H1 (cell line): ENCODE measurements at regions not wholly inside any gene's neighbourhood (a gene's known extent, or its start where the extent isn't known, plus 50 kb on each side); places are given as distances from the start of the nearest gene placed in this dataset.

ENCODE experiments used
- CTCF ChIA-PET: fragments of 300-600 bp; sonication (Branson Sonifier 250); formaldehyde crosslinking; loops from one replicate; lab custom pipeline; 2021; ENCODE audit not compliant: partially characterized antibody; lab: Charles Lee
- POLR2A ChIA-PET: fragments of 300-600 bp; sonication (Branson Sonifier 250); formaldehyde crosslinking; loops from one replicate; lab custom pipeline; 2021; ENCODE audit warnings: inconsistent platforms; ENCODE audit not compliant: partially characterized antibody; lab: Charles Lee
- DNase-seq, 2 experiments: peaks; one replicate each; pipeline versions ENCODE4 v3.0.0 to v3.0.0-alpha.2; 2010 to 2022; ENCODE audit warnings: low spot score in 2 of 2, low read depth in 1 of 2, mixed read lengths in 1 of 2
- FAIRE-seq: peaks from 2 replicates; lab custom pipeline; 2011; peaks lifted over from hg19 to GRCh38; lab: Jason Lieb, UNC
- H2AFZ ChIP-seq: 2 replicates; pipeline ENCODE4 v1.8.1; 2012; ENCODE audit warnings: low read length, inconsistent platforms
- H2AK5ac ChIP-seq: 2 replicates; pipeline ENCODE4 v1.6.1; 2013; ENCODE audit warnings: low read depth, low read length
- H2BK120ac ChIP-seq: replicated peaks from 2 replicates; pipeline ENCODE3; 2013; ENCODE audit warnings: low read depth, low read length, inconsistent platforms
- H2BK12ac ChIP-seq: 2 replicates; pipeline ENCODE4 v1.6.1; 2013; ENCODE audit warnings: low read depth, low read length
- H2BK15ac ChIP-seq: 2 replicates; pipeline ENCODE4 v1.6.1; 2013; ENCODE audit warnings: low read length
- H2BK20ac ChIP-seq: 2 replicates; pipeline ENCODE4 v1.6.1; 2013; ENCODE audit warnings: low read length
- H2BK5ac ChIP-seq: 2 replicates; pipeline ENCODE4 v1.6.1; 2013; ENCODE audit warnings: low read depth, low read length
- H3K14ac ChIP-seq: 2 replicates; pipeline ENCODE4 v1.6.1; 2013; ENCODE audit warnings: inconsistent platforms; ENCODE audit not compliant: insufficient read length
- H3K18ac ChIP-seq: 2 replicates; pipeline ENCODE4 v1.6.1; 2013; ENCODE audit warnings: low read length; ENCODE audit errors: extremely low read depth
- H3K23ac ChIP-seq: 2 replicates; pipeline ENCODE4 v1.6.1; 2013; ENCODE audit warnings: inconsistent platforms; ENCODE audit not compliant: insufficient read length
- H3K23me2 ChIP-seq: 2 replicates; pipeline ENCODE4 v1.6.1; 2013; ENCODE audit warnings: low read depth, low read length
- H3K27ac ChIP-seq: 2 replicates; pipeline ENCODE4 v1.6.1; 2011; ENCODE audit warnings: low read depth, low read length, inconsistent platforms
- H3K27me3 ChIP-seq, 4 experiments: replicated peaks in 1 of 4; 1 replicate in 1 of 4; 2 replicates in 3 of 4; pipeline versions ENCODE4 v1.6.1 to v1.8.1; 2011 to 2013; ENCODE audit warnings: low read length in 3 of 4, mild to moderate bottlenecking in 3 of 4, inconsistent platforms in 2 of 4, mixed read lengths in 2 of 4, moderate library complexity in 1 of 4; ENCODE audit not compliant: control insufficient read depth in 3 of 4, insufficient read depth in 3 of 4; ENCODE audit errors: extremely low read depth in 1 of 4
- H3K36me3 ChIP-seq, 4 experiments: 2 replicates each; pipeline versions ENCODE4 v1.6.1 to v1.8.1; 2011 to 2013; ENCODE audit warnings: mild to moderate bottlenecking in 4 of 4, low read length in 3 of 4, moderate library complexity in 2 of 4, control low read depth in 1 of 4, inconsistent platforms in 1 of 4; ENCODE audit not compliant: insufficient read depth in 4 of 4, control insufficient read depth in 2 of 4
- H3K4ac ChIP-seq: replicated peaks from 2 replicates; pipeline ENCODE3; 2013; ENCODE audit warnings: low read length, low read depth, mixed read lengths, inconsistent platforms; ENCODE audit not compliant: insufficient read length
- H3K4me1 ChIP-seq, 4 experiments: replicated peaks in 1 of 4; 1 replicate in 1 of 4; 2 replicates in 3 of 4; pipeline versions ENCODE4 v1.6.1 to v1.8.1; 2011 to 2013; ENCODE audit warnings: low read length in 3 of 4, inconsistent platforms in 2 of 4, mixed read lengths in 1 of 4; ENCODE audit not compliant: insufficient read depth in 4 of 4, control insufficient read depth in 3 of 4
- H3K4me2 ChIP-seq, 2 experiments: 2 replicates each; pipeline versions ENCODE4 v1.6.1 to v1.8.1; 2011 to 2013; ENCODE audit warnings: low read depth in 2 of 2, low read length in 2 of 2, control low read depth in 1 of 2, inconsistent platforms in 1 of 2, mild to moderate bottlenecking in 1 of 2; ENCODE audit not compliant: insufficient read depth in 1 of 2
- H3K4me3 ChIP-seq, 4 experiments: fragments of 200-600, 300-600 bp in 1 of 4; sonication (generic), shearing (Covaris generic), sonication (Bioruptor Twin) in 1 of 4; 2 replicates each; pipeline versions ENCODE4 v1.5.1 to v1.8.1; 2011 to 2016; ENCODE audit warnings: low read length in 4 of 4, low read depth in 3 of 4, control low read depth in 2 of 4, inconsistent platforms in 2 of 4, mild to moderate bottlenecking in 2 of 4, mixed read lengths in 1 of 4, moderate library complexity in 1 of 4; ENCODE audit not compliant: insufficient read depth in 2 of 4; ENCODE audit errors: extremely low read depth in 1 of 4
- H3K56ac ChIP-seq: replicated peaks from 2 replicates; pipeline ENCODE3; 2013; ENCODE audit warnings: low read depth, mild to moderate bottlenecking, mixed read lengths, low read length, inconsistent platforms; ENCODE audit not compliant: insufficient read length
- H3K79me1 ChIP-seq: 2 replicates; pipeline ENCODE4 v1.6.1; 2013; ENCODE audit warnings: low read depth, low read length, control low read depth
- H3K79me2 ChIP-seq, 2 experiments: 2 replicates each; pipeline versions ENCODE4 v1.6.1 to v1.8.1; 2012 to 2013; ENCODE audit warnings: low read length in 2 of 2, mild to moderate bottlenecking in 2 of 2, inconsistent platforms in 1 of 2; ENCODE audit not compliant: insufficient read depth in 2 of 2, control insufficient read depth in 1 of 2
- H3K9ac ChIP-seq, 4 experiments: replicated peaks in 1 of 4; 1 replicate in 1 of 4; 2 replicates in 3 of 4; pipeline versions ENCODE4 v1.6.1 to v1.8.1; 2011 to 2013; ENCODE audit warnings: low read depth in 3 of 4, low read length in 3 of 4, control low read depth in 2 of 4, mild to moderate bottlenecking in 2 of 4, moderate library complexity in 2 of 4, inconsistent platforms in 1 of 4; ENCODE audit errors: extremely low read depth in 1 of 4
- H3K9me3 ChIP-seq, 2 experiments: 2 replicates each; pipeline versions ENCODE4 v1.6.1 to v1.8.1; 2012 to 2013; ENCODE audit warnings: mild to moderate bottlenecking in 2 of 2, moderate library complexity in 2 of 2, control low read depth in 1 of 2, inconsistent platforms in 1 of 2, low read depth in 1 of 2, low read length in 1 of 2, mixed read lengths in 1 of 2; ENCODE audit not compliant: insufficient read depth in 2 of 2
- H4K20me1 ChIP-seq, 2 experiments: replicated peaks in 1 of 2; 2 replicates each; pipeline versions ENCODE3 to v1.8.1; 2011 to 2013; ENCODE audit warnings: inconsistent platforms in 2 of 2, low read length in 2 of 2, mild to moderate bottlenecking in 1 of 2; ENCODE audit not compliant: insufficient read depth in 2 of 2, control insufficient read depth in 1 of 2
- H4K5ac ChIP-seq: 2 replicates; pipeline ENCODE4 v1.6.1; 2013; ENCODE audit warnings: low read length, low read depth, mixed read lengths, inconsistent platforms; ENCODE audit not compliant: insufficient read length
- H4K8ac ChIP-seq: 2 replicates; pipeline ENCODE4 v1.8.0; 2013; ENCODE audit warnings: mild to moderate bottlenecking, moderate library complexity, low read length, inconsistent platforms; ENCODE audit not compliant: insufficient read depth; ENCODE audit errors: extremely low read depth
- H4K91ac ChIP-seq: replicated peaks from 2 replicates; pipeline ENCODE3; 2013; ENCODE audit warnings: low read length, mixed read lengths, inconsistent platforms; ENCODE audit not compliant: insufficient read length
- BCL11A ChIP-seq, 2 experiments: IDR thresholded peaks; one replicate each; pipeline ENCODE4 v1.6.1; 2011; ENCODE audit warnings: low read depth in 2 of 2, low read length in 2 of 2, mild to moderate bottlenecking in 2 of 2
- BRCA1 ChIP-seq: IDR thresholded peaks from 2 replicates; pipeline ENCODE4 v1.6.1; 2012; ENCODE audit warnings: low read depth, low read length, improper control_type of control experiment
- CEBPB ChIP-seq: IDR thresholded peaks from 2 replicates; pipeline ENCODE4 v1.6.1; 2012; ENCODE audit warnings: low read depth, low read length
- CTBP2 ChIP-seq: IDR thresholded peaks from 2 replicates; pipeline ENCODE4 v1.7.0; 2011; ENCODE audit warnings: borderline replicate concordance, mild to moderate bottlenecking, moderate library complexity, mixed read lengths, low read length; ENCODE audit not compliant: insufficient read depth, insufficient read length
- E2F6 ChIP-seq: IDR thresholded peaks from 2 replicates; pipeline ENCODE4 v1.6.1; 2012; ENCODE audit warnings: inconsistent platforms
- EZH2 ChIP-seq: fragments of 200-600 bp; sonication (generic); IDR thresholded peaks from 2 replicates; pipeline ENCODE4 v1.7.1; 2012; ENCODE audit warnings: low read depth, mild to moderate bottlenecking, moderate library complexity, low read length, inconsistent platforms; ENCODE audit not compliant: severe bottlenecking
- GABPA ChIP-seq: IDR thresholded peaks from 2 replicates; pipeline ENCODE4 v1.6.1; 2011; ENCODE audit warnings: mild to moderate bottlenecking, low read length, moderate library complexity, borderline replicate concordance; ENCODE audit not compliant: insufficient read depth
- JUN ChIP-seq: IDR thresholded peaks from 2 replicates; pipeline ENCODE4 v1.6.1; 2011; ENCODE audit warnings: low read depth, mild to moderate bottlenecking, improper control_type of control experiment, low read length
- KDM1A ChIP-seq: fragments of 200-600, 300-600 bp; sonication (generic); IDR thresholded peaks from 2 replicates; pipeline ENCODE4 v1.7.1; 2016; ENCODE audit warnings: mild to moderate bottlenecking, low read length, borderline replicate concordance
- NRF1 ChIP-seq: IDR thresholded peaks from 2 replicates; pipeline ENCODE4 v1.6.1; 2011; ENCODE audit warnings: mild to moderate bottlenecking, low read depth, low read length, improper control_type of control experiment
- RFX5 ChIP-seq: IDR thresholded peaks from 2 replicates; pipeline ENCODE4 v1.6.1; 2011; ENCODE audit warnings: low read depth, low read length, improper control_type of control experiment, borderline replicate concordance
- SAP30 ChIP-seq: fragments of 300-600 bp; sonication (generic); IDR thresholded peaks from 2 replicates; pipeline ENCODE4 v1.7.1; 2012; ENCODE audit warnings: low read length, moderate library complexity, mild to moderate bottlenecking, inconsistent platforms; ENCODE audit not compliant: insufficient read depth, insufficient replicate concordance
- TAF1 ChIP-seq: IDR thresholded peaks from 2 replicates; pipeline ENCODE4 v1.6.1; 2011; ENCODE audit warnings: mild to moderate bottlenecking, low read depth, low read length
- TAF7 ChIP-seq: optimal IDR thresholded peaks from 2 replicates; pipeline ENCODE3; 2011; ENCODE audit warnings: low read depth, mild to moderate bottlenecking, inconsistent platforms, low read length, moderate library complexity, borderline replicate concordance
- WGBS, 2 experiments: shearing (Covaris generic) in 1 of 2; methylation state at CpG; one replicate each; pipeline versions ENCODE4 v1.1.6 to v1.1.7; 2013 to 2015; ENCODE audit warnings: low lambda C conversion rate in 2 of 2, mixed read lengths in 2 of 2, inconsistent platforms in 1 of 2, low coverage in 1 of 2, missing lambda C conversion rate in 1 of 2; ENCODE audit not compliant: insufficient replicate concordance in 2 of 2, insufficient coverage in 1 of 2, insufficient read length in 1 of 2; ENCODE audit errors: extremely low coverage in 1 of 2, missing lambda C conversion rate in 1 of 2; 5-methylcytosine and 5-hydroxymethylcytosine counted together

GRCh38 chr2:7673101-7673500 lies 755.9 kb downstream of the RNF144A start:
- no peak for FAIRE-seq
- Histone ChIP-seq H3K4ac (no peak overlapping the region), H3K56ac (no peak overlapping the region), H4K5ac (no peak overlapping the region), H2BK12ac (no peak overlapping the region), H3K23ac (no peak overlapping the region), H3K27ac (no peak overlapping the region), H2BK5ac (no peak overlapping the region; the same call in 1 of the 2 replicates), H2BK20ac (peak overlapping the region; percentile 28; the same call in 1 of the 2 replicates), H3K27me3 (no peaks in the 10 kb centered on the region), H3K18ac (no peak overlapping the region), H4K8ac (no peak overlapping the region), H2AK5ac (no peak overlapping the region), H3K23me2 (no peaks in the 10 kb centered on the region), H3K79me2 (no peaks in the 10 kb centered on the region), H2BK120ac (no peak overlapping the region), H3K36me3 (no peaks in the 10 kb centered on the region), H3K4me2 (no peak overlapping the region), H3K9me3 (peaks cover 0 to 6% of the 10 kb centered on the region in 2 experiments; a peak in 1 of 4 replicates), H2AFZ (no peak overlapping the region), H3K4me3 (no peak overlapping the region), H4K20me1 (no peaks in the 10 kb centered on the region), H3K79me1 (no peaks in the 10 kb centered on the region), H3K14ac (no peak overlapping the region), H4K91ac (no peak overlapping the region), H2BK15ac (no peak overlapping the region), H3K4me1 (peaks cover 0 to 8% (median 0%) of the 10 kb centered on the region in 4 experiments; a peak in 3 of 7 replicates), H3K9ac (no peak overlapping the region)
- 94% methylated on average over 5 of the region's 5 CpGs; no CpG with 5 or more reads in 1 of the 2 experiments for WGBS, 2 experiments
- DNase-seq, result no peak
- ChIA-PET POLR2A (no interaction called here), CTCF (interaction anchor here (0.9 to 4.0 kb wide), 6 partner anchors 12 to 246 kb away, joined by 3 to 24 read pairs (median 6); no protein-coding TSS in a partner anchor)
- TF ChIP-seq CEBPB, result no peak
- TF ChIP-seq BCL11A (IDR thresholded peaks at IDR 0.05; ENCODE audit: low read depth in 2 of 2, low read length in 2 of 2), result no peak
- no peak for TF ChIP-seq TAF1
- TF ChIP-seq KDM1A, result no peak
- TF ChIP-seq GABPA, result no peak
- no peak for TF ChIP-seq RFX5
- TF ChIP-seq EZH2, result no peak
- no peak for TF ChIP-seq TAF7
- TF ChIP-seq NRF1, result no peak
- TF ChIP-seq CTBP2, result no peak
- no peak for TF ChIP-seq E2F6
- TF ChIP-seq BRCA1, result no peak
- TF ChIP-seq JUN, result no peak
- no peak for TF ChIP-seq SAP30
